Kidney glomerular epithelial cell (primary cell): ENCODE measurements at regions not wholly inside any gene's neighbourhood (a gene's known extent, or its start where the extent isn't known, plus 50 kb on each side); places are given as distances from the start of the nearest gene placed in this dataset.

Experiments used
- DNase-seq: peaks from one replicate; lab custom pipeline; 2025; lab: John Stamatoyannopoulos, UW

- DNase-seq, result no peak
Observed at GRCh38 chr21:32184065-32184464, 94.8 kb downstream of the MIS18A start.

GRCh38 chr21:32183396-32183795, 95.5 kb downstream of the MIS18A start:
- no peak for DNase-seq

- DNase-seq, result no peak
Observed at GRCh38 chr21:32182449-32182848, 96.4 kb downstream of the MIS18A start.

GRCh38 chr21:32181457-32181856, 97.4 kb downstream of the MIS18A start:
- no peak for DNase-seq

- DNase-seq, result no peak
Observed at GRCh38 chr21:32174819-32175218, 104.0 kb downstream of the MIS18A start.

GRCh38 chr21:32173121-32173724, 105.6 kb downstream of the MIS18A start:
- DNase-seq, result no peak

- DNase-seq, result no peak
Observed at GRCh38 chr21:32172106-32172505, 106.7 kb downstream of the MIS18A start.

GRCh38 chr21:32167513-32167912, 111.3 kb downstream of the MIS18A start:
- DNase-seq, result no peak

- DNase-seq, result no peak
Observed at GRCh38 chr21:32163386-32163785, 115.5 kb downstream of the MIS18A start.

GRCh38 chr21:32162727-32163320, 116.0 kb downstream of the MIS18A start:
- no peak for DNase-seq

- no peak for DNase-seq
Observed at GRCh38 chr21:32155226-32155625, 123.6 kb downstream of the MIS18A start.

GRCh38 chr21:32147041-32147440, 131.8 kb downstream of the MIS18A start:
- no peak for DNase-seq

GRCh38 chr21:32144851-32145250, 134.0 kb downstream of the MIS18A start:
- DNase-seq, result no peak

- no peak for DNase-seq
Observed at GRCh38 chr21:32143241-32143939, 135.5 kb downstream of the MIS18A start.

GRCh38 chr21:32141318-32141633, 137.6 kb downstream of the MIS18A start:
- no peak for DNase-seq

GRCh38 chr21:32140604-32141317, 138.1 kb downstream of the MIS18A start:
- DNase-seq, result no peak

- DNase-seq, result no peak
Observed at GRCh38 chr21:32140151-32140550, 138.7 kb downstream of the MIS18A start.

- no peak for DNase-seq
Observed at GRCh38 chr21:32138658-32139057, 140.2 kb downstream of the MIS18A start.

- no peak for DNase-seq
Observed at GRCh38 chr21:32137931-32138330, 140.9 kb downstream of the MIS18A start.

GRCh38 chr21:32137266-32137665, 141.6 kb downstream of the MIS18A start:
- DNase-seq, result no peak

GRCh38 chr21:32136546-32136945, 142.3 kb downstream of the MIS18A start:
- no peak for DNase-seq

GRCh38 chr21:32135401-32136363, 143.2 kb downstream of the MIS18A start:
- DNase-seq, result no peak
